B cell (primary cell): ENCODE measurements at regions not wholly inside any gene's neighbourhood (a gene's known extent, or its start where the extent isn't known, plus 50 kb on each side); places are given as distances from the start of the nearest gene placed in this dataset.

Source experiments
- EZH2 ChIP-seq: IDR thresholded peaks from 2 replicates; pipeline ENCODE4 v1.6.1; 2012; ENCODE audit warnings: borderline replicate concordance, low read depth, mild to moderate bottlenecking, moderate library complexity, low read length; ENCODE audit not compliant: insufficient read depth, poor library complexity, severe bottlenecking
- TF ChIP-seq, protein P1 (sequence below): fragments of 200-600 bp; IDR thresholded peaks from one replicate; pipeline ENCODE4 v1.8.0; 2022; ENCODE audit warnings: antibody characterized with exemption, mild to moderate bottlenecking

- TF ChIP-seq, protein P1, sequence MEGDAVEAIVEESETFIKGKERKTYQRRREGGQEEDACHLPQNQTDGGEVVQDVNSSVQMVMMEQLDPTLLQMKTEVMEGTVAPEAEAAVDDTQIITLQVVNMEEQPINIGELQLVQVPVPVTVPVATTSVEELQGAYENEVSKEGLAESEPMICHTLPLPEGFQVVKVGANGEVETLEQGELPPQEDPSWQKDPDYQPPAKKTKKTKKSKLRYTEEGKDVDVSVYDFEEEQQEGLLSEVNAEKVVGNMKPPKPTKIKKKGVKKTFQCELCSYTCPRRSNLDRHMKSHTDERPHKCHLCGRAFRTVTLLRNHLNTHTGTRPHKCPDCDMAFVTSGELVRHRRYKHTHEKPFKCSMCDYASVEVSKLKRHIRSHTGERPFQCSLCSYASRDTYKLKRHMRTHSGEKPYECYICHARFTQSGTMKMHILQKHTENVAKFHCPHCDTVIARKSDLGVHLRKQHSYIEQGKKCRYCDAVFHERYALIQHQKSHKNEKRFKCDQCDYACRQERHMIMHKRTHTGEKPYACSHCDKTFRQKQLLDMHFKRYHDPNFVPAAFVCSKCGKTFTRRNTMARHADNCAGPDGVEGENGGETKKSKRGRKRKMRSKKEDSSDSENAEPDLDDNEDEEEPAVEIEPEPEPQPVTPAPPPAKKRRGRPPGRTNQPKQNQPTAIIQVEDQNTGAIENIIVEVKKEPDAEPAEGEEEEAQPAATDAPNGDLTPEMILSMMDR, result no peak
- no peak for TF ChIP-seq EZH2
Measured at GRCh38 chr2:180115269-180115668, 108.2 kb upstream of the CWC22 start.
